ENCODE measurements at regions not wholly inside any gene's neighbourhood (a gene's known extent, or its start where the extent isn't known, plus 50 kb on each side); places are given as distances from the start of the nearest gene placed in this dataset.
A peak's percentile ranks its signal among the peaks of the same experiment; 100 is the strongest.

DNA sequence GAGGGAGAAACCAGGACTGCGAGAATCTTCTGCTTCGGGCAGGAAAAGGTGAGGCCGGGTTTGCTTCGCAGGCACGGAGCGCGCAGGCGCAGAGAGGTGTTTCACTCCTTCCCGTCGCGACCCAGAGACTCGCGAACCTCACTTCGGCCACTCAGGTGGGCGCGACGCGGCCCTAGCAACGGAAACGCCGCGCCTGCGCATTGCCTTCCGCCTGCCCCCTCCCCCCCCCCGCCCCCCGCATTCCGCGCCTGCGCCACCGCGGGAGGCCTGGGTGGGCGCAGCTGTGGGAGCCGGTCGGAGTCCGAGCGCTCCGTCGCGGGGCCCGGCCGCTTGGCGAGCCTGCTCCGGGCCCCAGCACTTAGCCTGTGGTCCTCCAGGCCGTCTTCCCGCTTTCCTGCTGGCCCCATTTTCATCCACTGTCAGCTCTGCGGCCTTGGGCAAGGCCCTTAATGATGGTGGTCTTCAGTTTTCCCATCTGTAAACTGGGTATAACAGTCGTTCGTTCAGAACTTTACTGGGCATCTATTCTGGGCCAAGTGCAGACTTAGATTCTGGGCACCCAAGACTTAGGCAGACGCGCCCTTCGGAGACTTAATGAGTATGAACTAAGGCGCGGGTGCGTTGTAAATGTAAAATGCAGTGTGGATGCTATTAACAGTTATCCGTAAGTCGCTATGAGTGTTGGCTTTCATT, 62.1 kb upstream of the ACKR3 start:
- H3K27ac ChIP-seq, result no peak overlapping the region
- TF ChIP-seq, protein P1, sequence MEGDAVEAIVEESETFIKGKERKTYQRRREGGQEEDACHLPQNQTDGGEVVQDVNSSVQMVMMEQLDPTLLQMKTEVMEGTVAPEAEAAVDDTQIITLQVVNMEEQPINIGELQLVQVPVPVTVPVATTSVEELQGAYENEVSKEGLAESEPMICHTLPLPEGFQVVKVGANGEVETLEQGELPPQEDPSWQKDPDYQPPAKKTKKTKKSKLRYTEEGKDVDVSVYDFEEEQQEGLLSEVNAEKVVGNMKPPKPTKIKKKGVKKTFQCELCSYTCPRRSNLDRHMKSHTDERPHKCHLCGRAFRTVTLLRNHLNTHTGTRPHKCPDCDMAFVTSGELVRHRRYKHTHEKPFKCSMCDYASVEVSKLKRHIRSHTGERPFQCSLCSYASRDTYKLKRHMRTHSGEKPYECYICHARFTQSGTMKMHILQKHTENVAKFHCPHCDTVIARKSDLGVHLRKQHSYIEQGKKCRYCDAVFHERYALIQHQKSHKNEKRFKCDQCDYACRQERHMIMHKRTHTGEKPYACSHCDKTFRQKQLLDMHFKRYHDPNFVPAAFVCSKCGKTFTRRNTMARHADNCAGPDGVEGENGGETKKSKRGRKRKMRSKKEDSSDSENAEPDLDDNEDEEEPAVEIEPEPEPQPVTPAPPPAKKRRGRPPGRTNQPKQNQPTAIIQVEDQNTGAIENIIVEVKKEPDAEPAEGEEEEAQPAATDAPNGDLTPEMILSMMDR (IDR thresholded peaks at IDR 0.05), result no peak
- no peak for TF ChIP-seq ZFX (IDR thresholded peaks at IDR 0.05; ENCODE audit: borderline replicate concordance)

DNA sequence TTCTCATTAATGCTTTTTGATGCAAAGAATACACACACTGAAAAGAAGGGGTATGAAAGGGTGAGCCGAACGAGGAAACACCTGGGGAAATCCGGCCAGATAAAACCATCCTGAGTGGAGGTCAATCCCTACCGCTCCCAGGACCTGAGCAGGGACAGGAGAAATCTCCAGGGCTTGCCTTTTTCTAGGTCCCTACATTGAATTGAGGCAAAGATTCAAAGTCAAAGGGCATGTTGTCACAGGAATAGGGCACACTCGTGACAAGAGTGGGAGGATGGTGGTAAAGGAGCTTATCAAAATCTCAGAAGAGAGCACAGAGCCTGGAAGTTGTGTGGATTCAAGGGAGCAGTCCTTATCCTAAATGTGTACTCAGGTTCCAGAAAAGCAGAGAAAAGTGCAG, 61.2 kb upstream of the ACKR3 start:
- no peak for TF ChIP-seq ZFX (IDR thresholded peaks at IDR 0.05; ENCODE audit: borderline replicate concordance)
- TF ChIP-seq, protein P1 (IDR thresholded peaks at IDR 0.05), result no peak
- no peak overlapping the region for H3K27ac ChIP-seq

DNA sequence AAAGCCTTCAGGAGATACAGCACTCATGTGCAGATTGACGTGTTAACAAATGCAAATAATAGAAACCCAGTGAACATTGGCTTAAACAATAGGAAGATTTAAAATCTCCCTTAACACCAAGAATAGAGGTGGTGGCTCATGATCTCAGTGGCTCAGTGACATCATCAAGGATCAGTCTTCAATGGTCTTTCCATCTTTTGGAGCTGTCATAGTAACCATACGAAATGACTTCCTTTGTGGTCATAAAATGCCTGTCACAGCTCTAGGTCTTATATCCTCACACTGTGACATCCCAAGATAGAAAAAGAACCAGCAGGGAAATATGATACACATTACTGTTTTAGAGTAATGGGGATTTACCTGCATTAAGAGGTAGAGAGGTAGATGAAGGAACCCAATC, 59.6 kb upstream of the ACKR3 start:
- no peak overlapping the region for H3K27ac ChIP-seq
- TF ChIP-seq, protein P1 (IDR thresholded peaks at IDR 0.05), result no peak

DNA sequence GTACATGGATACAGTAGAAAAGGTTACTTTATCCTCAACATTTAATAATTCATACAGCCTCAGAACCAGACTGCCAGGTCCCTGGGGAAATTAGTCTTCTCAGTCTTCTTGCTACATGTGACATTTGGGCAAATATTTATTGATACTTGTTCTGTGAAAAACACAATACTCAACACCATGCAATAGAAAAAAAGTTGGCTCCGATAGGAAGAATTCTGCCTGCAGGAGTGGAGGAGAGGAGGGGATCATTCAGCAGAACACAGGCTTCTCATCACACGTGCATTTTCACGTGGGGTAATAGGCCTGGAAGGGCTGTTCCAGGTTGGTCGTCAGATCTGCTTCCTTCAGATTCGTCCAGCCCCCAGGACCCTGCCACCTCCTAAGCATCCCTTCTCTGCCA, 58.4 kb upstream of the ACKR3 start:
- no peak overlapping the region for H3K27ac ChIP-seq
- TF ChIP-seq, protein P1 (IDR thresholded peaks at IDR 0.05), result no peak
- no peak for TF ChIP-seq ZFX (IDR thresholded peaks at IDR 0.05; ENCODE audit: borderline replicate concordance)

DNA sequence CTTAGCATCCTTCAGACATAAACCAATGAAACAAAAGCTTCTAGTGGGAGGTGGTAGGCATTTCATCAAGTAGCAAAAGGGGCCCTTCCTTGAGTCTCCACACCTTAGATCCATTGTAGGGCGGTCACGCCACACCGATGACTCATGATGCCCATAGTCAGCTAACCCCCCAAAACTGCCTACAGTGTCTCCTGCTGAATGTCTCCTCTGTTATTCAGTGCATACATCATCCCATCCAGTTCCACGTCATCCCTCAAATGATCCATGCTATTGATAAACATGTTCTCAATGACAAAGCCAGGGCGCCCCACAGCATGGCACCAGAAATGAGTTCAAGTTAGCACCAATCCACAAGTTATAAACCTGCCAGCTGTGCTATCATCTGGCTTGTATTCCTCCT, 57.4 kb upstream of the ACKR3 start:
- H3K27ac ChIP-seq, result no peak overlapping the region
- no peak for TF ChIP-seq ZFX (IDR thresholded peaks at IDR 0.05; ENCODE audit: borderline replicate concordance)
- TF ChIP-seq, protein P1 (IDR thresholded peaks at IDR 0.05), result no peak

DNA sequence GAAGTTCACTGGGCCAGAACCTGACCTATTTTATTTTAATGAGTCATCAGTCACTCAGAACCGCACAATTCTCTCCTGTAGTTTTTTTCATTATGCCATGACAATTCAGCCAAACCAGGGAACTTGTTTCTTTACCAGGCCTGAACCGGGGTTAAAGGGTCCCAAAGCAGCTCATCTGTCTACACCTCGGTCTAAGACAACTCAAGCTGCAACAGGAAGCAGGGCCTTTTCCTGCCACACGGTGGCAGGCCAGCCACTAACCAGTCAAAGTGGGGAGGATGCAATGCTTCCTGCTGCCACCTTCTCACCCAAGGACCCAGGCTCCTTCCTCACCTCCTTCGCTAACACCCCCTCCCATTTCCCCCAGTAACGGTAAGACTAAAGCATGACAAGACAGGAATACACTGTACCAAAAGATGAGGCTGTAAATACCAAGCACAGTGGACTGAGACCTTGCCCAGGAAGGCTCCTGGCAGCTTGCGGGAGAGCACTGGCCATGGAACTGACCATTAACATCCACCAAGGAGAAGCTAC, 56.7 kb upstream of the ACKR3 start:
- no peak overlapping the region for H3K27ac ChIP-seq
- TF ChIP-seq ZFX (IDR thresholded peaks at IDR 0.05; ENCODE audit: borderline replicate concordance), result no peak
- TF ChIP-seq, protein P1 (IDR thresholded peaks at IDR 0.05), result peak; percentile 73

DNA sequence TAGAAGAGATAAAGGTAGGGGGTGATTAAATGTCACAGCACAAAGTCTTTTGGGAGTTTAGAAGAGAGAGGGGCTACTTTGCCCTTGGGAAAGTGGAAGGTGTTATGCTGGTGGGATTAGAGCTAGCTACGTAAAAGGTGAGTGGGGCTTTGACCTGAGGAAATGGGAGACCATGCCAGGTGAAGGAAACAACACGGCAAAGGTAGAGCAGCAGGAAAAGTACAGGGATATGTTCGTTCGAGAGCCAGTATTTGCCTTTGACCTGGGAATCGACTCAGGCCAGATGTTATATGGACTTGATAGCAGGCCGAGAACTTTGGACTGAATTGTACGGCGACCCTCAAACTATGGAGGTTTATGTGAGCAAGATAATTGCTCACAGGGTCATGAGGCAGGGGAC, 55.7 kb upstream of the ACKR3 start:
- no peak overlapping the region for H3K27ac ChIP-seq
- TF ChIP-seq, protein P1 (IDR thresholded peaks at IDR 0.05), result no peak
- TF ChIP-seq ZFX (IDR thresholded peaks at IDR 0.05; ENCODE audit: borderline replicate concordance), result no peak
